NOMO-1 (cell line): ENCODE measurements at regions not wholly inside any gene's neighbourhood (a gene's known extent, or its start where the extent isn't known, plus 50 kb on each side); places are given as distances from the start of the nearest gene placed in this dataset.

ENCODE experiments used
- DNase-seq, 2 experiments: peaks; one replicate each; lab custom pipeline; 2025; ENCODE audit not compliant: unreplicated experiment in 2 of 2; lab: John Stamatoyannopoulos, UW

- DNase-seq: no peak
These were observed 171.1 kb upstream of the STT3B start for GRCh38 chr3:31361371-31362273.

- DNase-seq: no peak
These were observed 168.5 kb upstream of the STT3B start for GRCh38 chr3:31364188-31364587.

- DNase-seq: no peak
These were observed 168.0 kb upstream of the STT3B start for GRCh38 chr3:31364711-31365110.

- no peak for DNase-seq
These were observed 165.2 kb upstream of the STT3B start for GRCh38 chr3:31367518-31367917.

GRCh38 chr3:31369637-31370379, 162.9 kb upstream of the STT3B start:
- DNase-seq: no peak

- no peak for DNase-seq
These were observed 162.4 kb upstream of the STT3B start for GRCh38 chr3:31370380-31370666.

GRCh38 chr3:31370681-31371080, 162.0 kb upstream of the STT3B start:
- no peak for DNase-seq

- DNase-seq: no peak
These were observed 161.1 kb upstream of the STT3B start for GRCh38 chr3:31371484-31372177.

GRCh38 chr3:31373681-31374080, 159.0 kb upstream of the STT3B start:
- DNase-seq: no peak

GRCh38 chr3:31377045-31377642, 155.6 kb upstream of the STT3B start:
- DNase-seq: no peak

GRCh38 chr3:31378231-31378630, 154.5 kb upstream of the STT3B start:
- DNase-seq: no peak

GRCh38 chr3:31379598-31379997, 153.1 kb upstream of the STT3B start:
- DNase-seq: no peak

- no peak for DNase-seq
These were observed 149.9 kb upstream of the STT3B start for GRCh38 chr3:31382856-31383255.

GRCh38 chr3:31384117-31384516, 148.6 kb upstream of the STT3B start:
- no peak for DNase-seq

GRCh38 chr3:31389939-31390338, 142.8 kb upstream of the STT3B start:
- no peak for DNase-seq

- no peak for DNase-seq
These were observed 142.3 kb upstream of the STT3B start for GRCh38 chr3:31390466-31390865.

GRCh38 chr3:31391150-31391549, 141.6 kb upstream of the STT3B start:
- no peak for DNase-seq

- DNase-seq: no peak
These were observed 140.2 kb upstream of the STT3B start for GRCh38 chr3:31392568-31392967.

- peak in 1 of 2 experiments; percentile 33 for DNase-seq
These were observed 133.5 kb upstream of the STT3B start for GRCh38 chr3:31399271-31399670.

GRCh38 chr3:31402117-31402516, 130.6 kb upstream of the STT3B start:
- DNase-seq: peak in 1 of 2 experiments; percentile 69

- DNase-seq: no peak
These were observed 129.5 kb upstream of the STT3B start for GRCh38 chr3:31403197-31403596.
